HepG2 (cell line): ENCODE measurements at regions not wholly inside any gene's neighbourhood (a gene's known extent, or its start where the extent isn't known, plus 50 kb on each side); places are given as distances from the start of the nearest gene placed in this dataset.

Experiments used
- ATAC-seq: fragments of 200-7000 bp; cut with Tn5 transposase; 3 replicates; pipeline ENCODE4 v1.9.1; 2020; ENCODE audit warnings: mild to moderate bottlenecking, moderate library complexity
- BruUV-seq: library from RNA; stranded (reverse); fragments of 400-500 nt; replicated peaks from 2 replicates; lab custom pipeline; 2021; lab: Mats Ljungman, UMichigan
- CTCF ChIA-PET: fragments of 300-600 bp; formaldehyde crosslinking; extraction: SDS; loops from one replicate; lab custom pipeline; 2021; ENCODE audit warnings: low total read pairs, inconsistent platforms, low intra/inter-chr PET ratio; lab: Yijun Ruan, JAX
- POLR2A ChIA-PET: fragments of 350-600 bp; sonication (Branson Sonifier 250); formaldehyde crosslinking; loops from one replicate; lab custom pipeline; 2020; ENCODE audit warnings: antibody characterized with exemption, inconsistent platforms; lab: Yijun Ruan, JAX
- DNase-seq: peaks from one replicate; pipeline ENCODE4 v3.0.0-alpha.2; 2015; ENCODE audit warnings: low spot score
- FAIRE-seq: peaks from 3 replicates; lab custom pipeline; 2011; peaks lifted over from hg19 to GRCh38; lab: Jason Lieb, UNC
- H2AFZ ChIP-seq: one replicate; pipeline ENCODE4 v1.6.1; 2011; ENCODE audit warnings: low read length, inconsistent platforms
- H3K27ac ChIP-seq: fragments of 300-600 bp; 3 replicates; pipeline ENCODE4 v1.8.0; 2011; ENCODE audit warnings: mixed run types, mild to moderate bottlenecking, mixed read lengths, low read length, inconsistent platforms; ENCODE audit not compliant: insufficient read depth; ENCODE audit errors: extremely low read length
- H3K27me3 ChIP-seq, 2 experiments: fragments of 200-600 bp in 1 of 2; 2 replicates in 1 of 2; 3 replicates in 1 of 2; pipeline versions ENCODE4 v1.6.0 to v1.8.0; 2011; ENCODE audit warnings: low read length in 2 of 2, mild to moderate bottlenecking in 2 of 2, moderate library complexity in 2 of 2, inconsistent platforms in 1 of 2; ENCODE audit not compliant: insufficient read depth in 2 of 2, control insufficient read depth in 1 of 2
- H3K36me3 ChIP-seq, 2 experiments: fragments of 200-600 bp in 1 of 2; replicated peaks in 1 of 2; 2 replicates in 1 of 2; 3 replicates in 1 of 2; pipeline versions ENCODE4 v1.5.1 to v1.8.0; 2011; ENCODE audit warnings: low read length in 2 of 2, inconsistent platforms in 1 of 2; ENCODE audit not compliant: insufficient read depth in 2 of 2, control insufficient read depth in 1 of 2
- H3K4me1 ChIP-seq: 2 replicates; pipeline ENCODE4 v1.5.1; 2012; ENCODE audit warnings: low read length, inconsistent platforms; ENCODE audit not compliant: insufficient read depth
- H3K4me2 ChIP-seq: 2 replicates; pipeline ENCODE4 v1.6.0; 2011; ENCODE audit warnings: low read depth, low read length, inconsistent platforms
- H3K4me3 ChIP-seq, 3 experiments: fragments of 200-600 bp in 1 of 3; sonication (generic), shearing (Covaris generic) in 1 of 3; replicated peaks in 1 of 3; 2 replicates each; pipeline ENCODE4 v1.5.1; 2011 to 2016; ENCODE audit warnings: low read length in 3 of 3, inconsistent platforms in 2 of 3, low read depth in 2 of 3, mild to moderate bottlenecking in 2 of 3, control low read depth in 1 of 3, mixed read lengths in 1 of 3; ENCODE audit not compliant: insufficient read depth in 1 of 3
- H3K79me2 ChIP-seq: one replicate; pipeline ENCODE4 v1.6.1; 2011; ENCODE audit warnings: low read length, inconsistent platforms; ENCODE audit not compliant: insufficient read depth
- H3K9ac ChIP-seq: 2 replicates; pipeline ENCODE4 v1.6.0; 2011; ENCODE audit warnings: mild to moderate bottlenecking, low read depth, low read length, inconsistent platforms; ENCODE audit not compliant: insufficient read depth
- H3K9me3 ChIP-seq: 2 replicates; pipeline ENCODE4 v1.5.1; 2012; ENCODE audit warnings: mild to moderate bottlenecking, low read length
- H4K20me1 ChIP-seq: 2 replicates; pipeline ENCODE4 v1.6.0; 2011; ENCODE audit warnings: inconsistent platforms, mild to moderate bottlenecking, low read length, moderate library complexity; ENCODE audit not compliant: insufficient read depth
- ARID2 ChIP-seq: sonication (generic); formaldehyde crosslinking; IDR thresholded peaks from 2 replicates; pipeline ENCODE4 v1.8.1; 2022; ENCODE audit warnings: mild to moderate bottlenecking, missing genetic modification reagents, borderline replicate concordance
- DMTF1 ChIP-seq: sonication (generic); formaldehyde crosslinking; IDR thresholded peaks from 2 replicates; pipeline ENCODE4 v1.4.0; 2020; ENCODE audit warnings: mild to moderate bottlenecking, missing genetic modification reagents
- IKZF5 ChIP-seq: IDR thresholded peaks from 2 replicates; pipeline ENCODE4 v1.6.1; 2018; ENCODE audit warnings: missing genetic modification reagents, mild to moderate bottlenecking, missing compliant biosample characterization
- JDP2 ChIP-seq: sonication (generic); formaldehyde crosslinking; IDR thresholded peaks from 2 replicates; pipeline ENCODE4 v1.8.1; 2022; ENCODE audit warnings: missing genetic modification reagents, borderline replicate concordance
- NFYC ChIP-seq: IDR thresholded peaks from 2 replicates; pipeline ENCODE4 v1.6.1; 2016; ENCODE audit warnings: missing genetic modification reagents, missing compliant biosample characterization
- PAF1 ChIP-seq: IDR thresholded peaks from 2 replicates; pipeline ENCODE4 v1.6.1; 2016; ENCODE audit warnings: missing genetic modification reagents, missing compliant biosample characterization
- SAP130 ChIP-seq: IDR thresholded peaks from 2 replicates; pipeline ENCODE4 v1.6.1; 2016; ENCODE audit warnings: low read depth
- SMAD1 ChIP-seq: sonication (generic); formaldehyde crosslinking; IDR thresholded peaks from 2 replicates; pipeline ENCODE4 v1.4.0; 2020; ENCODE audit warnings: missing genetic modification reagents, low read depth, mild to moderate bottlenecking, borderline replicate concordance
- TOPORS ChIP-seq: sonication (generic); formaldehyde crosslinking; IDR thresholded peaks from 2 replicates; pipeline ENCODE4 v1.8.0; 2023; ENCODE audit warnings: mild to moderate bottlenecking, missing genetic modification reagents
- ZNF33B ChIP-seq: sonication (generic); formaldehyde crosslinking; IDR thresholded peaks from 2 replicates; pipeline ENCODE4 v1.5.1; 2020; ENCODE audit warnings: mild to moderate bottlenecking, missing genetic modification reagents
- ZNF512 ChIP-seq: sonication (generic); formaldehyde crosslinking; IDR thresholded peaks from 2 replicates; pipeline ENCODE4 v1.4.0; 2020; ENCODE audit warnings: mild to moderate bottlenecking, missing genetic modification reagents
- ZNF615 ChIP-seq: sonication (generic); formaldehyde crosslinking; IDR thresholded peaks from 2 replicates; pipeline ENCODE4 v1.5.0; 2020; ENCODE audit warnings: mild to moderate bottlenecking, missing genetic modification reagents, borderline replicate concordance
- ZSCAN30 ChIP-seq: sonication (generic); formaldehyde crosslinking; IDR thresholded peaks from 2 replicates; pipeline ENCODE4 v1.5.0; 2020; ENCODE audit warnings: mild to moderate bottlenecking, missing genetic modification reagents
- WGBS: methylation state at CpG from one replicate; pipeline ENCODE4 v1.1.6; 2017; ENCODE audit warnings: low lambda C conversion rate; 5-methylcytosine and 5-hydroxymethylcytosine counted together
- in situ Hi-C: cut with HindIII; loops from 2 replicates; pipeline ENCODE4 v1.10.0; 2017; ENCODE audit warnings: low pct_unique_long_range_greater_than_20kb; ENCODE audit not compliant: extremely low pct_ligation_motif_present
- intact Hi-C: fragments of 100-400 bp; cut with micrococcal nuclease; formaldehyde crosslinking; loops from one replicate; pipeline ENCODE4 v1.10.0; 2022; ENCODE audit not compliant: unreplicated experiment
- TF ChIP-seq, protein P1 (sequence below): IDR thresholded peaks from 2 replicates; pipeline ENCODE4 v1.6.1; 2016; ENCODE audit warnings: low read depth, control low read depth

GRCh38 chr2:105573490-105573889 lies 171.2 kb upstream of the NCK2 start (continued):
- TF ChIP-seq ZNF615 (CRISPR knock-in tag), result no peak
- TF ChIP-seq ZNF33B, result no peak
- no peak for TF ChIP-seq SAP130 (CRISPR knock-in tag)
- TF ChIP-seq, protein P1, sequence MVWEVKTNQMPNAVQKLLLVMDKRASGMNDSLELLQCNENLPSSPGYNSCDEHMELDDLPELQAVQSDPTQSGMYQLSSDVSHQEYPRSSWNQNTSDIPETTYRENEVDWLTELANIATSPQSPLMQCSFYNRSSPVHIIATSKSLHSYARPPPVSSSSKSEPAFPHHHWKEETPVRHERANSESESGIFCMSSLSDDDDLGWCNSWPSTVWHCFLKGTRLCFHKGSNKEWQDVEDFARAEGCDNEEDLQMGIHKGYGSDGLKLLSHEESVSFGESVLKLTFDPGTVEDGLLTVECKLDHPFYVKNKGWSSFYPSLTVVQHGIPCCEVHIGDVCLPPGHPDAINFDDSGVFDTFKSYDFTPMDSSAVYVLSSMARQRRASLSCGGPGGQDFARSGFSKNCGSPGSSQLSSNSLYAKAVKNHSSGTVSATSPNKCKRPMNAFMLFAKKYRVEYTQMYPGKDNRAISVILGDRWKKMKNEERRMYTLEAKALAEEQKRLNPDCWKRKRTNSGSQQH (CRISPR knock-in tag), result no peak
- no peak for TF ChIP-seq NFYC
- no peak for TF ChIP-seq ZSCAN30
- TF ChIP-seq SMAD1 (CRISPR knock-in tag), result no peak
- TF ChIP-seq IKZF5 (CRISPR knock-in tag), result no peak
- no peak for TF ChIP-seq DMTF1

DNA sequence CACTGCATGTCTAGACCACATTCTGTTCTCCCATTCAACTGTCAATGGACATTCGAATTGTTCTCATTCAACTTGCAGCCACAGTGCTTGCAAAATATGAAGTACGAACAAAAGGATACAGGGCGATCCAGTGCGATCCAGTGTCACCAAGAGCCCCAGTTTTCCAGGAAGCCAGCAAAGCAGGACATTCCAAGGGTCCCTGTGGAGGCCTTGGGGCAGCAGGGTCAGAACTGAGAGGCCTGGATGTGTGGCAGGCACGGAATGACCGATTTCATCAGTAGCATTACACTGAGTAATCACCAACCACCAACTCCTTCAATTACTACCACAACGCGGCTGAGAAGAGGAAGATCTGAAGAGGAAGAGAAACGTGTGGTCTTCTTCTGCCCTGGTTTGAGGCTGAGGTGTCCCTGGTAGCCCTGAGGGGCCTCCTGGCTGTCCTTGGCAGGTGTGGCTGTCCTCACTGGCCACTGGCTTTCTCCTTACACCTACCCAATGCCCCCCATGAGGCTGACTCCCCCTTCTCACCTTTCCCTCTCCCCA lies 172.7 kb upstream of the FHL2 start:
- TF ChIP-seq JDP2 (CRISPR knock-in tag) (no peak), TOPORS (no peak), PAF1 (no peak), ZNF512 (CRISPR knock-in tag) (no peak), ARID2 (no peak)
- H3K4me1 ChIP-seq, result peaks cover 8% of the 10 kb centered on the region
- H2AFZ ChIP-seq, result no peak overlapping the region
- ChIA-PET POLR2A (no interaction called here), CTCF (no interaction called here)
- H3K27ac ChIP-seq, result no peak overlapping the region
- no peak for DNase-seq
- H3K9ac ChIP-seq, result no peak overlapping the region
- no TSS peak for BruUV-seq
- ATAC-seq, result no peak
- no peaks in the 10 kb centered on the region for H4K20me1 ChIP-seq
- no peaks in the 10 kb centered on the region for H3K79me2 ChIP-seq
- in situ Hi-C loops, result no loop called here
- peaks cover 2 to 54% of the 10 kb centered on the region in 2 experiments; a peak in 4 of 5 replicates for H3K27me3 ChIP-seq
- 28% methylated on average over 9 of the region's 9 CpGs for WGBS
- H3K36me3 ChIP-seq, result no peaks in the 10 kb centered on the region
- no peak for FAIRE-seq
- intact Hi-C loops, result no loop called here
- no peak overlapping the region for H3K4me3 ChIP-seq
- H3K9me3 ChIP-seq, result no peaks in the 10 kb centered on the region
- no peak overlapping the region for H3K4me2 ChIP-seq
